K562 (cell line): ENCODE measurements at regions not wholly inside any gene's neighbourhood (a gene's known extent, or its start where the extent isn't known, plus 50 kb on each side); places are given as distances from the start of the nearest gene placed in this dataset.

Experiments used
- ADNP ChIP-seq: fragments of 200-800 bp; sonication (Bioruptor generic); IDR thresholded peaks from 2 replicates; pipeline ENCODE4 v1.6.1; 2016; ENCODE audit warnings: missing genetic modification characterization, missing compliant biosample characterization
- ARHGAP35 ChIP-seq: fragments of 450-650 bp; IDR thresholded peaks from 2 replicates; pipeline ENCODE4 v1.6.1; 2018; ENCODE audit not compliant: partially characterized antibody
- ARID2 ChIP-seq: fragments of 450-650 bp; IDR thresholded peaks from 2 replicates; pipeline ENCODE4 v1.6.1; 2017; ENCODE audit warnings: antibody characterized with exemption, mild to moderate bottlenecking
- MEF2D ChIP-seq: conservative IDR thresholded peaks from 2 replicates; pipeline ENCODE4 v1.6.1; 2016; ENCODE audit warnings: low read depth, missing genetic modification characterization, missing compliant biosample characterization
- MEIS2 ChIP-seq: fragments of 450-650 bp; IDR thresholded peaks from 2 replicates; pipeline ENCODE4 v1.6.1; 2014; ENCODE audit warnings: mild to moderate bottlenecking; ENCODE audit not compliant: partially characterized antibody
- NEUROD1 ChIP-seq: fragments of 150-350 bp; IDR thresholded peaks from 2 replicates; pipeline ENCODE4 v1.6.1; 2014; ENCODE audit warnings: borderline replicate concordance, low read length, low read depth; ENCODE audit not compliant: partially characterized antibody
- TAL1 ChIP-seq: fragments of 450-650 bp; IDR thresholded peaks from 2 replicates; pipeline ENCODE4 v1.6.1; 2016; ENCODE audit warnings: mild to moderate bottlenecking
- TCF3 ChIP-seq: sonication (generic); formaldehyde crosslinking; IDR thresholded peaks from 2 replicates; pipeline ENCODE4 v1.4.0; 2020; ENCODE audit warnings: mild to moderate bottlenecking, missing genetic modification reagents
- TF ChIP-seq, protein P1 (sequence below): sonication (generic); formaldehyde crosslinking; IDR thresholded peaks from 2 replicates; pipeline ENCODE4 v1.8.0; 2022; ENCODE audit warnings: mild to moderate bottlenecking, missing genetic modification reagents
- TF ChIP-seq, protein P2 (sequence below): fragments of 450-650 bp; formaldehyde crosslinking; IDR thresholded peaks from 2 replicates; pipeline ENCODE4 v1.4.0; 2020; ENCODE audit warnings: mild to moderate bottlenecking, mixed read lengths

DNA sequence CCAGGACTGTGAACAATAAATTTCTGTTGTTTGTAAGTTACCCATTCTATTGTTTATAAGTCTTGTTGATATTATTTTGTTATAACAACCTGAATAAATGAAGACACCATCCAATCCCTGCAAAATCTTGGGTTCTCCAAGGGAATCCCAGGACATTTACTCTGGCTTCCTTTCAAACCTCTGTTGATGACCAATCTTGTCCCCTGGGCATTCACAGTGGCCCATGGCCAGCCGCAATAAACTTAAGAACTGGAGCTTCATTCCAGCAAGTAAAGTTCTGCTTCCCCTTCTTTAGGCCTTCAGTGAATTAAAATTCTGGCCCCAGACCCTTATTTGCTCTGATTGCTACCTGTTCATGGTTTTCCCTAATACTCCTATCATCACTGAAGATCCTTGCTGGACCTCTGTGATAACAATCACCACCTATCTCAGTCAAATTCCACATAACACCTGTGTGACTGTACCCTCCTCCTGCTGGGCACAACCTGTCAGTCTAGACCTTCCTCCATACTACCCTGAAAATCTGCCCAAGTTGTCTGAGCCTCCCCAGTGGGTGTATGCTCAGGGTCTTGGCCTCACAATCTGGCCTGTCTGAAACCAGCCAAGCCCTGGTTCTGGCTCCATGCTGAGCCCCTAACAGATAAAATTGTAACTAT lies 153.1 kb downstream of the SEMA6D start (continued):
- TF ChIP-seq, protein P1, sequence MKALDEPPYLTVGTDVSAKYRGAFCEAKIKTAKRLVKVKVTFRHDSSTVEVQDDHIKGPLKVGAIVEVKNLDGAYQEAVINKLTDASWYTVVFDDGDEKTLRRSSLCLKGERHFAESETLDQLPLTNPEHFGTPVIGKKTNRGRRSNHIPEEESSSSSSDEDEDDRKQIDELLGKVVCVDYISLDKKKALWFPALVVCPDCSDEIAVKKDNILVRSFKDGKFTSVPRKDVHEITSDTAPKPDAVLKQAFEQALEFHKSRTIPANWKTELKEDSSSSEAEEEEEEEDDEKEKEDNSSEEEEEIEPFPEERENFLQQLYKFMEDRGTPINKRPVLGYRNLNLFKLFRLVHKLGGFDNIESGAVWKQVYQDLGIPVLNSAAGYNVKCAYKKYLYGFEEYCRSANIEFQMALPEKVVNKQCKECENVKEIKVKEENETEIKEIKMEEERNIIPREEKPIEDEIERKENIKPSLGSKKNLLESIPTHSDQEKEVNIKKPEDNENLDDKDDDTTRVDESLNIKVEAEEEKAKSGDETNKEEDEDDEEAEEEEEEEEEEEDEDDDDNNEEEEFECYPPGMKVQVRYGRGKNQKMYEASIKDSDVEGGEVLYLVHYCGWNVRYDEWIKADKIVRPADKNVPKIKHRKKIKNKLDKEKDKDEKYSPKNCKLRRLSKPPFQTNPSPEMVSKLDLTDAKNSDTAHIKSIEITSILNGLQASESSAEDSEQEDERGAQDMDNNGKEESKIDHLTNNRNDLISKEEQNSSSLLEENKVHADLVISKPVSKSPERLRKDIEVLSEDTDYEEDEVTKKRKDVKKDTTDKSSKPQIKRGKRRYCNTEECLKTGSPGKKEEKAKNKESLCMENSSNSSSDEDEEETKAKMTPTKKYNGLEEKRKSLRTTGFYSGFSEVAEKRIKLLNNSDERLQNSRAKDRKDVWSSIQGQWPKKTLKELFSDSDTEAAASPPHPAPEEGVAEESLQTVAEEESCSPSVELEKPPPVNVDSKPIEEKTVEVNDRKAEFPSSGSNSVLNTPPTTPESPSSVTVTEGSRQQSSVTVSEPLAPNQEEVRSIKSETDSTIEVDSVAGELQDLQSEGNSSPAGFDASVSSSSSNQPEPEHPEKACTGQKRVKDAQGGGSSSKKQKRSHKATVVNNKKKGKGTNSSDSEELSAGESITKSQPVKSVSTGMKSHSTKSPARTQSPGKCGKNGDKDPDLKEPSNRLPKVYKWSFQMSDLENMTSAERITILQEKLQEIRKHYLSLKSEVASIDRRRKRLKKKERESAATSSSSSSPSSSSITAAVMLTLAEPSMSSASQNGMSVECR (CRISPR knock-in tag), result no peak
- no peak for TF ChIP-seq ARHGAP35
- no peak for TF ChIP-seq MEIS2
- TF ChIP-seq MEF2D (tag), result no peak
- TF ChIP-seq TAL1, result no peak
- TF ChIP-seq ARID2, result no peak
- TF ChIP-seq, protein P2, sequence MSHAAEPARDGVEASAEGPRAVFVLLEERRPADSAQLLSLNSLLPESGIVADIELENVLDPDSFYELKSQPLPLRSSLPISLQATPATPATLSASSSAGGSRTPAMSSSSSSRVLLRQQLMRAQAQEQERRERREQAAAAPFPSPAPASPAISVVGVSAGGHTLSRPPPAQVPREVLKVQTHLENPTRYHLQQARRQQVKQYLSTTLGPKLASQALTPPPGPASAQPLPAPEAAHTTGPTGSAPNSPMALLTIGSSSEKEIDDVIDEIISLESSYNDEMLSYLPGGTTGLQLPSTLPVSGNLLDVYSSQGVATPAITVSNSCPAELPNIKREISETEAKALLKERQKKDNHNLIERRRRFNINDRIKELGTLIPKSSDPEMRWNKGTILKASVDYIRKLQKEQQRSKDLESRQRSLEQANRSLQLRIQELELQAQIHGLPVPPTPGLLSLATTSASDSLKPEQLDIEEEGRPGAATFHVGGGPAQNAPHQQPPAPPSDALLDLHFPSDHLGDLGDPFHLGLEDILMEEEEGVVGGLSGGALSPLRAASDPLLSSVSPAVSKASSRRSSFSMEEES (CRISPR knock-in tag), result no peak
- no peak for TF ChIP-seq NEUROD1
- no peak for TF ChIP-seq ADNP (tag)
- TF ChIP-seq TCF3 (CRISPR knock-in tag), result no peak
